GM12878 (cell line): ENCODE measurements at regions not wholly inside any gene's neighbourhood (a gene's known extent, or its start where the extent isn't known, plus 50 kb on each side); places are given as distances from the start of the nearest gene placed in this dataset.

Experiments used
- ATAC-seq: fragments of 200-7000 bp; cut with Tn5 transposase; 3 replicates; pipeline ENCODE4 v1.9.1; 2020; ENCODE audit warnings: mild to moderate bottlenecking, moderate library complexity
- BruUV-seq: library from RNA; stranded (reverse); fragments of 400-500 nt; replicated peaks from 2 replicates; lab custom pipeline; 2021; lab: Mats Ljungman, UMichigan
- CTCF ChIA-PET: fragments of 300-600 bp; sonication (Branson Sonifier 250); formaldehyde crosslinking; extraction: SDS; loops from one replicate; lab custom pipeline; 2021; ENCODE audit warnings: inconsistent platforms; lab: Yijun Ruan, JAX
- POLR2A ChIA-PET: fragments of 350-600 bp; formaldehyde crosslinking; extraction: SDS; loops from one replicate; lab custom pipeline; 2021; ENCODE audit warnings: inconsistent platforms; lab: Charles Lee
- RAD21 ChIA-PET: fragments of 300-600 bp; sonication (Branson Sonifier 250); formaldehyde crosslinking; loops from one replicate; lab custom pipeline; 2023; ENCODE audit warnings: antibody characterized with exemption; ENCODE audit not compliant: unreplicated experiment; lab: Charles Lee
- SMC1A ChIA-PET: fragments of 300-600 bp; sonication (Branson Sonifier 250); formaldehyde crosslinking; loops from one replicate; lab custom pipeline; 2023; ENCODE audit not compliant: unreplicated experiment, uncharacterized antibody; lab: Charles Lee
- DNase-seq: peaks from one replicate; pipeline ENCODE4 v3.0.0-alpha.2; 2011; ENCODE audit warnings: low read depth, low spot score
- FAIRE-seq: peaks from 3 replicates; lab custom pipeline; 2011; peaks lifted over from hg19 to GRCh38; lab: Jason Lieb, UNC
- H2AFZ ChIP-seq: 2 replicates; pipeline ENCODE4 v1.6.0; 2011; ENCODE audit warnings: low read depth, low read length, control low read depth; ENCODE audit not compliant: control insufficient read depth
- H3K27ac ChIP-seq: 2 replicates; pipeline ENCODE4 v1.5.1; 2011; ENCODE audit warnings: control low read depth; ENCODE audit not compliant: control insufficient read depth, insufficient read depth
- H3K27me3 ChIP-seq, 2 experiments: replicated peaks in 1 of 2; 2 replicates each; pipeline versions ENCODE4 v1.6.0 to v1.6.1; 2011; ENCODE audit warnings: low read length in 1 of 2; ENCODE audit not compliant: control insufficient read depth in 2 of 2, insufficient read depth in 2 of 2
- H3K36me3 ChIP-seq, 2 experiments: 2 replicates each; pipeline ENCODE4 v1.5.1; 2011; ENCODE audit warnings: low read length in 1 of 2; ENCODE audit not compliant: control insufficient read depth in 2 of 2, insufficient read depth in 2 of 2
- H3K4me1 ChIP-seq: 2 replicates; pipeline ENCODE4 v1.6.1; 2011; ENCODE audit warnings: mild to moderate bottlenecking, low read length, moderate library complexity, mixed read lengths; ENCODE audit not compliant: control insufficient read depth, insufficient read depth
- H3K4me2 ChIP-seq: 2 replicates; pipeline ENCODE4 v1.6.0; 2011; ENCODE audit warnings: control low read depth; ENCODE audit not compliant: control insufficient read depth, insufficient read depth
- H3K4me3 ChIP-seq: fragments of 200-600 bp; sonication (generic); 2 replicates; pipeline ENCODE4 v1.5.1; 2016
- H3K79me2 ChIP-seq: 2 replicates; pipeline ENCODE4 v1.6.0; 2011; ENCODE audit warnings: low read length; ENCODE audit not compliant: control insufficient read depth, insufficient read depth
- H3K9ac ChIP-seq: 2 replicates; pipeline ENCODE4 v1.8.0; 2011; ENCODE audit warnings: low read length, control low read depth, mixed read lengths; ENCODE audit not compliant: control insufficient read depth, insufficient read depth
- H3K9me3 ChIP-seq: replicated peaks from 3 replicates; pipeline ENCODE4 v1.5.1; 2011; ENCODE audit warnings: mild to moderate bottlenecking, low read length; ENCODE audit not compliant: control insufficient read depth, insufficient read depth
- H4K20me1 ChIP-seq: 2 replicates; pipeline ENCODE4 v1.6.0; 2011; ENCODE audit not compliant: control insufficient read depth, insufficient read depth
- BHLHE40 ChIP-seq, 2 experiments: fragments of 450-650 bp in 1 of 2; IDR thresholded peaks; 2 replicates each; pipeline ENCODE4 v1.6.1; 2011 to 2017; ENCODE audit warnings: low read depth in 2 of 2, borderline replicate concordance in 1 of 2, improper control_type of control experiment in 1 of 2, low read length in 1 of 2, mild to moderate bottlenecking in 1 of 2
- MEF2B ChIP-seq: fragments of 450-650 bp; IDR thresholded peaks from 2 replicates; pipeline ENCODE4 v1.6.1; 2018; ENCODE audit warnings: mild to moderate bottlenecking, moderate library complexity; ENCODE audit not compliant: partially characterized antibody, poor library complexity, severe bottlenecking
- NFXL1 ChIP-seq: fragments of 450-650 bp; IDR thresholded peaks from 2 replicates; pipeline ENCODE4 v1.6.1; 2017; ENCODE audit warnings: antibody characterized with exemption, mild to moderate bottlenecking, borderline replicate concordance
- PML ChIP-seq: IDR thresholded peaks from 2 replicates; pipeline ENCODE4 v1.6.1; 2012; ENCODE audit warnings: low read length, inconsistent platforms
- RB1 ChIP-seq: fragments of 450-650 bp; formaldehyde crosslinking; IDR thresholded peaks from 2 replicates; pipeline ENCODE4 v1.6.1; 2017; ENCODE audit warnings: mild to moderate bottlenecking, borderline replicate concordance
- RELA ChIP-seq: fragments of 450-650 bp; IDR thresholded peaks from 2 replicates; pipeline ENCODE4 v1.8.0; 2014; ENCODE audit warnings: borderline replicate concordance; ENCODE audit not compliant: partially characterized antibody
- RFX5 ChIP-seq: IDR thresholded peaks from 2 replicates; pipeline ENCODE4 v1.6.1; 2011; ENCODE audit warnings: low read depth, low read length, improper control_type of control experiment
- SMAD1 ChIP-seq: fragments of 450-650 bp; IDR thresholded peaks from 2 replicates; pipeline ENCODE4 v1.6.1; 2018; ENCODE audit warnings: mild to moderate bottlenecking, low read depth; ENCODE audit not compliant: partially characterized antibody
- ZNF217 ChIP-seq: fragments of 450-650 bp; IDR thresholded peaks from 2 replicates; pipeline ENCODE4 v1.6.1; 2017; ENCODE audit warnings: antibody characterized with exemption, mild to moderate bottlenecking
- WGBS: methylation state at CpG from one replicate; pipeline ENCODE4 v1.1.6; 2016; ENCODE audit warnings: low lambda C conversion rate; ENCODE audit not compliant: insufficient replicate concordance, insufficient coverage; ENCODE audit errors: missing lambda C conversion rate; 5-methylcytosine and 5-hydroxymethylcytosine counted together
- in situ Hi-C: fragments of 300-500 bp; cut with MboI; formaldehyde crosslinking; loops from 9 replicates; pipeline ENCODE4 v1.14.3; 2018; ENCODE audit warnings: mixed read lengths
- intact Hi-C: fragments of 100-400 bp; cut with micrococcal nuclease; formaldehyde crosslinking; loops from one replicate; pipeline ENCODE4 v1.14.2; 2022; ENCODE audit not compliant: unreplicated experiment
- TF ChIP-seq, protein P1 (sequence below): fragments of 450-650 bp; IDR thresholded peaks from 2 replicates; pipeline ENCODE4 v1.6.1; 2018; ENCODE audit warnings: mild to moderate bottlenecking, low read depth, moderate library complexity; ENCODE audit not compliant: partially characterized antibody
- TF ChIP-seq, protein P2 (sequence below): fragments of 450-650 bp; IDR thresholded peaks from 2 replicates; pipeline ENCODE4 v1.6.1; 2017; ENCODE audit warnings: low read depth, mild to moderate bottlenecking, moderate library complexity

DNA sequence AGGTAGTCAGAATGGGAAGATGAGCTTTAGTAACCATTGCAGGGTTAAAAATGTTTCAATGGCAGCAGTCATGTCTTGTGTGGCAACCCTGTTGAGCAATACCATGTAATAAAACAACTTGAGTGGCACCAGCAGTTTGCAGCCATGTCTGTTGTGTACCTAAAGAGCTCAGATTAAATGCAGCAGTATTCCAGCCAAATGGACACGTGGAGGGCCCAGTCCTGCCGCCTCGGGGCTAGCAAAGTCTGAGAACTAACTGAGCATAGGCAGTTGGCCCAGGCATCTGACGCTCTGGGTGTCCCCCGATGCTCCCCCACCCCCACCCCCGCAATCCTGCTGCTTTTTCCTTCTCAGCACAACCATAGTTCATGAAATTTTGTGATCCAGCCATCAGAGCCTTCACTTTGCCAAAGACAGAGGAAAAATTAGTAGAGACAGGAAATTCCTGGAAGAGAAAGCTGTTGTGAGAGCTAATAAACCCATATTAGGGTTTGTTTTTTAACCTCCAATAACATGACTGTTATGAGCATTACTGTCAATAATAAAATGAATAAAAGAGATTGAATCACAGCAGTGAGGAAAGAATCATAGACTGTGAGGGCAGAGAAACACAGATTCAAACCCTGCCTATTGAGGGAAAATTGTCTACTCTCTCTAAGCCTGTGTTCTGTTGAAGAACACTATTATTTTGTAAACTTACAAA lies 220.6 kb upstream of the RHOBTB1 start:
- no peaks in the 10 kb centered on the region for H3K36me3 ChIP-seq
- no peak overlapping the region for H3K4me2 ChIP-seq
- no peak for ATAC-seq
- ChIA-PET POLR2A (no interaction called here), SMC1A (no interaction called here), CTCF (interaction anchor here (1.5 kb wide), 1 partner anchor 24 kb away, joined by 7 read pairs; no protein-coding TSS in a partner anchor), RAD21 (no interaction called here)
- intact Hi-C loops, result no loop called here
- in situ Hi-C loops, result no loop called here
- 18% methylated on average over 3 of the region's 6 CpGs for WGBS
- H3K9ac ChIP-seq, result no peak overlapping the region
- no TSS peak for BruUV-seq
- no peak for DNase-seq
- FAIRE-seq, result no peak
- H3K79me2 ChIP-seq, result no peaks in the 10 kb centered on the region
- H3K27ac ChIP-seq, result no peak overlapping the region
- H3K4me1 ChIP-seq, result no peaks in the 10 kb centered on the region
- no peak overlapping the region for H2AFZ ChIP-seq
- H3K27me3 ChIP-seq, result no peaks in the 10 kb centered on the region; a peak in 1 of 4 replicates
- no peaks in the 10 kb centered on the region for H3K9me3 ChIP-seq
- H4K20me1 ChIP-seq, result no peaks in the 10 kb centered on the region
- no peak overlapping the region for H3K4me3 ChIP-seq
- TF ChIP-seq, protein P1, sequence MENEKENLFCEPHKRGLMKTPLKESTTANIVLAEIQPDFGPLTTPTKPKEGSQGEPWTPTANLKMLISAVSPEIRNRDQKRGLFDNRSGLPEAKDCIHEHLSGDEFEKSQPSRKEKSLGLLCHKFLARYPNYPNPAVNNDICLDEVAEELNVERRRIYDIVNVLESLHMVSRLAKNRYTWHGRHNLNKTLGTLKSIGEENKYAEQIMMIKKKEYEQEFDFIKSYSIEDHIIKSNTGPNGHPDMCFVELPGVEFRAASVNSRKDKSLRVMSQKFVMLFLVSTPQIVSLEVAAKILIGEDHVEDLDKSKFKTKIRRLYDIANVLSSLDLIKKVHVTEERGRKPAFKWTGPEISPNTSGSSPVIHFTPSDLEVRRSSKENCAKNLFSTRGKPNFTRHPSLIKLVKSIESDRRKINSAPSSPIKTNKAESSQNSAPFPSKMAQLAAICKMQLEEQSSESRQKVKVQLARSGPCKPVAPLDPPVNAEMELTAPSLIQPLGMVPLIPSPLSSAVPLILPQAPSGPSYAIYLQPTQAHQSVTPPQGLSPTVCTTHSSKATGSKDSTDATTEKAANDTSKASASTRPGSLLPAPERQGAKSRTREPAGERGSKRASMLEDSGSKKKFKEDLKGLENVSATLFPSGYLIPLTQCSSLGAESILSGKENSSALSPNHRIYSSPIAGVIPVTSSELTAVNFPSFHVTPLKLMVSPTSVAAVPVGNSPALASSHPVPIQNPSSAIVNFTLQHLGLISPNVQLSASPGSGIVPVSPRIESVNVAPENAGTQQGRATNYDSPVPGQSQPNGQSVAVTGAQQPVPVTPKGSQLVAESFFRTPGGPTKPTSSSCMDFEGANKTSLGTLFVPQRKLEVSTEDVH, result no peak
- TF ChIP-seq RELA, result no peak
- no peak for TF ChIP-seq SMAD1
- TF ChIP-seq PML, result no peak
- no peak for TF ChIP-seq RFX5
- TF ChIP-seq, protein P2, sequence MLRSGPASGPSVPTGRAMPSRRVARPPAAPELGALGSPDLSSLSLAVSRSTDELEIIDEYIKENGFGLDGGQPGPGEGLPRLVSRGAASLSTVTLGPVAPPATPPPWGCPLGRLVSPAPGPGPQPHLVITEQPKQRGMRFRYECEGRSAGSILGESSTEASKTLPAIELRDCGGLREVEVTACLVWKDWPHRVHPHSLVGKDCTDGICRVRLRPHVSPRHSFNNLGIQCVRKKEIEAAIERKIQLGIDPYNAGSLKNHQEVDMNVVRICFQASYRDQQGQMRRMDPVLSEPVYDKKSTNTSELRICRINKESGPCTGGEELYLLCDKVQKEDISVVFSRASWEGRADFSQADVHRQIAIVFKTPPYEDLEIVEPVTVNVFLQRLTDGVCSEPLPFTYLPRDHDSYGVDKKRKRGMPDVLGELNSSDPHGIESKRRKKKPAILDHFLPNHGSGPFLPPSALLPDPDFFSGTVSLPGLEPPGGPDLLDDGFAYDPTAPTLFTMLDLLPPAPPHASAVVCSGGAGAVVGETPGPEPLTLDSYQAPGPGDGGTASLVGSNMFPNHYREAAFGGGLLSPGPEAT, result no peak
- no peak for TF ChIP-seq MEF2B
- no peak for TF ChIP-seq BHLHE40 (IDR thresholded peaks at IDR 0.05; ENCODE audit: borderline replicate concordance in 1 of 2, low read depth in 2 of 2, low read length in 1 of 2)
- TF ChIP-seq RB1, result no peak
- TF ChIP-seq NFXL1, result no peak
- TF ChIP-seq ZNF217, result no peak
